ENCODE measurements at regions not wholly inside any gene's neighbourhood (a gene's known extent, or its start where the extent isn't known, plus 50 kb on each side); places are given as distances from the start of the nearest gene placed in this dataset.
A peak's percentile ranks its signal among the peaks of the same experiment; 100 is the strongest.

DNA sequence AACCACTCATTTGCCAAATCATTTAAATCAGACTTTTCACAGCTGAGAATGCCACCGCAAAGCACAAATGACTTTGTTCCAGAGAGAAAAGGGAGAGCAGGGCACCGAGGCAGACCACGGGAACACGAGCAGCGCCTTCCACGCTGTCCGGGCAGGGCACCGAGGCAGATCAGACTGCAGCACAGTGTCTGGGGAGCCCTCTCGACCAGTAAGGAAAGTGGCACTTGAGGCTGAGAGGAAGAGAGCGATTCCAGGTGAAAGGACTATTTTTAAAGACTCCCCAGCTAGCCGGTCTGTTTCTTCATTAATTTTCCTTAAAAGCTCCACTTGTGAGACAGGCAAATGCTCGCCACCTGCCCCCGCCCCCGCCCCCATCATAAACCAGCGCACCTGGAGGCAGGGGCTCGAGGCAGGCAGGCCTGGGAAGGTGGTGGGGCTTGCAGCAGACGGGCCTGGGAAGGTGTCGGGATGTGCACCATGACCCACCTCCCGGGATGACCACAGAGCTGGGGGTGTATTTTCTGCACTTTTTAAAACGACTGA is 80.9 kb upstream of the CTDP1 start:
- Histone ChIP-seq H3K9me3 (no peaks in the 10 kb centered on the region), H3K27me3 (peaks cover 0 to 65% (median 12%) of the 10 kb centered on the region in 3 donors), H3K27ac (no peak overlapping the region), H3K36me3 (no peaks in the 10 kb centered on the region), H3K4me1 (peaks cover 0 to 6% (median 3%) of the 10 kb centered on the region in 4 donors), H3K4me3 (no peak overlapping the region)
- DNase-seq, result no peak
- WGBS, 5 donors, result 65 to 71% (median 69%) methylated on average over 19 to 20 of the region's 20 CpGs
- intact Hi-C loops (cut with DNase I; ENCODE audit: low total_unique reads), result no loop called here
- TF ChIP-seq, protein P1, sequence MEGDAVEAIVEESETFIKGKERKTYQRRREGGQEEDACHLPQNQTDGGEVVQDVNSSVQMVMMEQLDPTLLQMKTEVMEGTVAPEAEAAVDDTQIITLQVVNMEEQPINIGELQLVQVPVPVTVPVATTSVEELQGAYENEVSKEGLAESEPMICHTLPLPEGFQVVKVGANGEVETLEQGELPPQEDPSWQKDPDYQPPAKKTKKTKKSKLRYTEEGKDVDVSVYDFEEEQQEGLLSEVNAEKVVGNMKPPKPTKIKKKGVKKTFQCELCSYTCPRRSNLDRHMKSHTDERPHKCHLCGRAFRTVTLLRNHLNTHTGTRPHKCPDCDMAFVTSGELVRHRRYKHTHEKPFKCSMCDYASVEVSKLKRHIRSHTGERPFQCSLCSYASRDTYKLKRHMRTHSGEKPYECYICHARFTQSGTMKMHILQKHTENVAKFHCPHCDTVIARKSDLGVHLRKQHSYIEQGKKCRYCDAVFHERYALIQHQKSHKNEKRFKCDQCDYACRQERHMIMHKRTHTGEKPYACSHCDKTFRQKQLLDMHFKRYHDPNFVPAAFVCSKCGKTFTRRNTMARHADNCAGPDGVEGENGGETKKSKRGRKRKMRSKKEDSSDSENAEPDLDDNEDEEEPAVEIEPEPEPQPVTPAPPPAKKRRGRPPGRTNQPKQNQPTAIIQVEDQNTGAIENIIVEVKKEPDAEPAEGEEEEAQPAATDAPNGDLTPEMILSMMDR (IDR thresholded peaks at IDR 0.05), result no peak
- TF ChIP-seq POLR2AphosphoS5 (IDR thresholded peaks at IDR 0.05), result no peak
- no peak for TF ChIP-seq EP300 (IDR thresholded peaks at IDR 0.05)
- TF ChIP-seq POLR2A (IDR thresholded peaks at IDR 0.05), result no peak

DNA sequence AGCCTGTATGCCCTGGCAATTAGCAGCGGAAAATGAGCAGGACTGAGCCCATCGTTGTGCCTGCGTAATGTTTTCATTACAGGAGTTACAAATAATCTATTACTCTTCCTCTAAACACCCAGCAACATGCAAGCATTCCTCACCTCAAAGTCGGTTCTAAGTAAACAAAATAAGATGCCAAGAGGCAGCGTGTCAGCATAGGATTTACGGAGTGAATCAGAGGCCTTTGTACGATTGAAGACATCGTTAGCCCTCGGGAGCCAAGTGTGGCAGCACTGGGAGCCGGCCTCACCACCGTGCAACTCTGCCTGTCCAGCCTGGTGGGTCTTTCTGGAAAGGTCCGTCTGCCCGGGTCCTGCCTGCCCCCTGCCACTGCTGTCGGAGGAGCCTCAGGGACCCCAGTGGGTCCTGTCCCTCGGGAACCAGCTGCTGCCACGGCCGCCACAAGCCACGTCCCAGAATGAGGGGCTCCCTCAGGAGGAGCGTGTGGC is 80.1 kb upstream of the CTDP1 start:
- TF ChIP-seq POLR2AphosphoS5 (IDR thresholded peaks at IDR 0.05) (peak in 2 of 3 donors; percentile 44 to 71), EP300 (IDR thresholded peaks at IDR 0.05) (no peak)

DNA sequence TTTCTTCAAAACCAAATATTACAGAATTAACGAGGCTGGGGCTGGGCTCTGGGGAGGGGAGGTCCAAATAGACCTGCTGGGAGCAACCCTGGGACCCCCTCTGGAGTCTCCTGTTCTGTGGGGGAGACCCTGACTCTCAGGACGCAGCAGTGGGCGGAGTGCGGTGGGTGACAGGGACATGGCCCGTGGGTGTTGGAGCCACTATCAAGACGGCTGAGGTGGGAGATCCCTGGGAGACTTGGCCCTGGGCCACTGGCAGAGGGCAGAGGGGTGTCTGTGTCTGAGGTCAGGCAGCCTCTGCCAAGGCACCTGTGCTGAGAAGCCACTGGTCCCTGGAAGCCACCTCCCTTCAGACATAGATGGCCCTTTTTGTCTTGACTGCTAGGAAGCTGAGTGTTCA is 79.5 kb upstream of the CTDP1 start:
- DNase-seq, result no peak
- Histone ChIP-seq H3K27ac (no peak overlapping the region), H3K4me3 (no peak overlapping the region), H3K27me3 (peaks cover 0 to 57% (median 12%) of the 10 kb centered on the region in 3 donors), H3K36me3 (no peaks in the 10 kb centered on the region), H3K9me3 (no peaks in the 10 kb centered on the region), H3K4me1 (peaks cover 0 to 6% (median 3%) of the 10 kb centered on the region in 4 donors)
- TF ChIP-seq, protein P1 (IDR thresholded peaks at IDR 0.05), result no peak
- TF ChIP-seq POLR2A (IDR thresholded peaks at IDR 0.05) (no peak), POLR2AphosphoS5 (IDR thresholded peaks at IDR 0.05) (no peak), EP300 (IDR thresholded peaks at IDR 0.05) (no peak)
- intact Hi-C loops (cut with DNase I; ENCODE audit: low total_unique reads), result no loop called here
- WGBS, 5 donors, result 64 to 83% (median 77%) methylated on average over 6 of the region's 6 CpGs

More for the DNA sequence above, 80.1 kb upstream of the CTDP1 start:
- WGBS, 5 donors, result 53 to 66% (median 62%) methylated on average over 13 to 19 of the region's 19 CpGs
- H3K27me3 ChIP-seq, result peaks cover 0 to 61% (median 12%) of the 10 kb centered on the region in 3 donors
- H3K27ac ChIP-seq, result no peak overlapping the region
- intact Hi-C loops (cut with DNase I; ENCODE audit: low total_unique reads), result no loop called here
- no peak for DNase-seq
- no peaks in the 10 kb centered on the region for H3K9me3 ChIP-seq
- H3K4me3 ChIP-seq, result no peak overlapping the region
- H3K36me3 ChIP-seq, result no peaks in the 10 kb centered on the region
- peaks cover 0 to 6% (median 3%) of the 10 kb centered on the region in 4 donors for H3K4me1 ChIP-seq

DNA sequence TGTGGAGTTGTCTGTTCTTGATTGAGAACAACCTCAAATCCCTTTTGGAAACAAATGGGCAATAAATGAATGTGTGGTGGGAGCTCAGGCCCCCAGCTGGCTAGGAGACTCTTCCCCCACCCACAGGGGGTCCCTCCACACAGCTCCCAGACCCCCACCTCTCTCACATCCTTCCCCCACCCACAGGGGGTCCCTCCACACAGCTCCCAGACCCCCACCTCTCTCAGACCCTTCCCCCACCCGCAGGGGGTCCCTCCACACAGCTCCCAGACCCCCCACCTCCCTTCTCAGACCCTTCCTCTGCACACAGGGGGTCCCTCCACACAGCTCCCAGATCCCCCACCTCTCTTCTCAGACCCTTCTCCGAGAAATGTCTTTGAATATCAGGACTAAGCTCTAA is 79.0 kb upstream of the CTDP1 start:
- Histone ChIP-seq H3K4me1 (peaks cover 0 to 6% (median 3%) of the 10 kb centered on the region in 4 donors), H3K27ac (no peak overlapping the region), H3K27me3 (peaks cover 0 to 57% (median 12%) of the 10 kb centered on the region in 3 donors), H3K4me3 (no peak overlapping the region), H3K36me3 (no peaks in the 10 kb centered on the region), H3K9me3 (no peaks in the 10 kb centered on the region)
- TF ChIP-seq, protein P1 (IDR thresholded peaks at IDR 0.05), result no peak
- TF ChIP-seq POLR2A (IDR thresholded peaks at IDR 0.05), result no peak
- TF ChIP-seq POLR2AphosphoS5 (IDR thresholded peaks at IDR 0.05), result no peak
- no peak for TF ChIP-seq EP300 (IDR thresholded peaks at IDR 0.05)
- 50 to 70% (median 62%) methylated on average over 2 of the region's 2 CpGs for WGBS, 5 donors
- no peak for DNase-seq
- intact Hi-C loops (cut with DNase I; ENCODE audit: low total_unique reads), result no loop called here

DNA sequence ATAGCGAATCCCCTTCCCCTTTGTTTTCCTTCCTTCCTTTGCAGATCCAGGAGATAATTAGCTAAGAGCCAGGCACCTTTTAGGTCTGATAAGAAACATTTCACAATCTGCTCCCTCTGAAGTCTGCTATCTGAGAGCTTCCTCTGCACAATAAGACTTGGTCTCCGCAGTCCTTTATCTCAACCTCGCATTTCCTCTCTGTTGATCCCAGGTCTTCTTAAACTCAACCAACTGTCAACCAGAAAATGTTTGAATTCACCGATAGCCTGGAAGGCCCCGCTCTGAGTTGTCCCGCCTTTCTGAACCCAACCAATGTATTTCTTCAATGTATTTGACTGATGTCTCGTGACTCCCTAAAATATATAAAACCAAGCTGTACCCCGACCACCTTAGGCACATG is 78.4 kb upstream of the CTDP1 start:
- WGBS, 5 donors, result 39 to 56% (median 44%) methylated on average over 8 of the region's 8 CpGs

More for the DNA sequence above, 78.4 kb upstream of the CTDP1 start:
- DNase-seq, result no peak
- Histone ChIP-seq H3K27me3 (peaks cover 0 to 54% (median 12%) of the 10 kb centered on the region in 3 donors), H3K9me3 (no peaks in the 10 kb centered on the region), H3K36me3 (no peaks in the 10 kb centered on the region), H3K27ac (no peak overlapping the region), H3K4me1 (peaks cover 0 to 6% (median 3%) of the 10 kb centered on the region in 4 donors), H3K4me3 (no peak overlapping the region)
- TF ChIP-seq, protein P1 (IDR thresholded peaks at IDR 0.05), result no peak
- no peak for TF ChIP-seq EP300 (IDR thresholded peaks at IDR 0.05)
- no peak for TF ChIP-seq POLR2AphosphoS5 (IDR thresholded peaks at IDR 0.05)
- TF ChIP-seq POLR2A (IDR thresholded peaks at IDR 0.05), result no peak
- intact Hi-C loops (cut with DNase I; ENCODE audit: low total_unique reads), result no loop called here

All from stomach (tissue), 8 donors.